ENCODE measurements at regions not wholly inside any gene's neighbourhood (a gene's known extent, or its start where the extent isn't known, plus 50 kb on each side); places are given as distances from the start of the nearest gene placed in this dataset.

DNA sequence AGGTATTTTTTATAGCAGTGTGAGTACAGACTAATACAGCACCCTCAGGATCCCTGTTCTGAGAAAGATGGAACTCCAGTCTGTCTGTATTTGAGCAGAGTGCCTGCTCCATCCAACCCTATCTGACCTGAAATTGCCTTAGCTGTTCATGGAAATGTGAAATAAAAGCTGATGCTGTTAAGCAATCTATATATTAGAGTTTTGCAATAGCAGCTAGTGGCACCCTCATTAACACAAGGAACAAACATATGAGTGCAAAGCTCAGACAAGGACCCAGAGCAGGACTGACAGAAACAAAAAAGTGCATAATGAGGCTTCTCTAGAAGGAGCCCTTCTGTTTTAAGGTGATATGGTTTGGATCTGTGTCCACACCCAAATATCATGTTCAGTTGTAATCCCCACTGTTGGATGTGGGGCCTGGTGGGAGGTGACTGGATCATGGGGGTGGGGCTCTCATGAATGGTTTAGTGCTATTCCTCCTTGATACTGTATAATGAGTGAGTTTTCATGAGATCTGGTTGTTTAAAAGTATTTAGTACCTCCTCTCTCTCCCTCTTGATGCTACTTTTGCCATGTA lies 272.9 kb upstream of the KLF3 start:
- H3K9me3 ChIP-seq (ENCODE audit: low read depth), result no peaks in the 10 kb centered on the region
- no peak overlapping the region for H3K4me3 ChIP-seq
- DNase-seq (ENCODE audit: low read depth in 1 of 2, low spot score in 1 of 2), result no peak
- H3K27ac ChIP-seq, result no peak overlapping the region
- H3K36me3 ChIP-seq, result no peaks in the 10 kb centered on the region
- no peaks in the 10 kb centered on the region for H3K4me1 ChIP-seq (ENCODE audit: low read depth)
- H3K27me3 ChIP-seq, result no peaks in the 10 kb centered on the region
- no peak for TF ChIP-seq CTCF (IDR thresholded peaks at IDR 0.05; ENCODE audit: low read depth, low read length)

DNA sequence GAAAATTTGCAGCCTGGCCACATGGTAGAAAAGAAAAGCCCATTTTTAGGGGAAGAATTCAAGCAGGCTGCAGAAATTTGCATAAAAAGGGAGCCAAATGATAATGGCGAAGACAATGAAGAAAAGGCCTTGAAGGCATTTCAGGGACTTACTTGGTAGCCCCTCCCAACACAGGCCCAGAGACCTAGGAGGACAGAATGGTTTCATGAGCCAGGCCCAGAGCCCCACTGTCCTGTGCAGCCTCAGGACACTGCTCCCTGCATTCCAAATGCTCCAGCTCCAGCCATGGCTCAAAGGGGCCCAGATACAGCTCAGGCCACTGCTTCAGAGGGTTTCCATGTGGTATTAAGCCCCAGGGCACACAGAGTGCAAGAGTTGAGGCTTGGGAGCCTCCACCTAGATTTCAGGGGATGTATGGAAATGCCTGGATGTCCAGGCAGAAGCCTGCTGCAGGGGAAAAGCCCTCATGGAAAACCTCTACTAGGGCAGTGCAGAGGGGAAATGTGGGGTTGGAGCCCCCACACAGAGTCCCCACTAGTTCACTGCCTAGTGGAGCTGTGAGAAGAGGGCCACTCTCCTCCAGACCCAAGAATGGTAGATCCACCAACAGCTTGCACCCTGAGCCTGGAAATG lies 271.7 kb upstream of the KLF3 start:
- Histone ChIP-seq H3K4me3 (no peak overlapping the region), H3K4me1 (ENCODE audit: low read depth) (peaks cover 6% of the 10 kb centered on the region), H3K27ac (no peak overlapping the region), H3K9me3 (ENCODE audit: low read depth) (no peaks in the 10 kb centered on the region), H3K27me3 (no peaks in the 10 kb centered on the region), H3K36me3 (no peaks in the 10 kb centered on the region)
- TF ChIP-seq CTCF (IDR thresholded peaks at IDR 0.05; ENCODE audit: low read depth, low read length), result no peak
- DNase-seq (ENCODE audit: low read depth in 1 of 2, low spot score in 1 of 2), result no peak

DNA sequence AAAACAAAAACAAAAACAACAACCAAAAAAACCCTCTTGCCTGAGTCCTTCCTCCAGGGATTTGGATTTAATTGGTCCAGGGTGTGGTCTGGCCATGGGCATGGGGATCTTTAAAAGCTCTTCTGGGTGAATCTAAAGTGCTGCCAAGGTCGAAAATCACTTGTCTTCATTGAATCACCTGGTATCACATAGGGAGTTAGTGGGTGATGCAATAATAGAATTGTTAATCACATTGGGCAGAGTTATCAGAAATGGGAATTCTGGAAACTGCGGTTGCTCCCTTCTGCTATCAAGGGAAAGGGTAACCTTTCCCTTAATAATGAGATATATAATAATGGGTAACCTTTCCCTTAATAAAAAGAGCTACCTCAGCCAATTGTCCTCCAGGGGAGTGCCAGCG lies 267.9 kb upstream of the KLF3 start:
- no peaks in the 10 kb centered on the region for H3K36me3 ChIP-seq
- H3K27ac ChIP-seq, result no peak overlapping the region
- H3K27me3 ChIP-seq, result no peaks in the 10 kb centered on the region
- H3K9me3 ChIP-seq (ENCODE audit: low read depth), result no peaks in the 10 kb centered on the region
- peaks cover 10% of the 10 kb centered on the region for H3K4me1 ChIP-seq (ENCODE audit: low read depth)
- DNase-seq (ENCODE audit: low read depth in 1 of 2, low spot score in 1 of 2), result no peak
- no peak for TF ChIP-seq CTCF (IDR thresholded peaks at IDR 0.05; ENCODE audit: low read depth, low read length)
- H3K4me3 ChIP-seq, result no peak overlapping the region

DNA sequence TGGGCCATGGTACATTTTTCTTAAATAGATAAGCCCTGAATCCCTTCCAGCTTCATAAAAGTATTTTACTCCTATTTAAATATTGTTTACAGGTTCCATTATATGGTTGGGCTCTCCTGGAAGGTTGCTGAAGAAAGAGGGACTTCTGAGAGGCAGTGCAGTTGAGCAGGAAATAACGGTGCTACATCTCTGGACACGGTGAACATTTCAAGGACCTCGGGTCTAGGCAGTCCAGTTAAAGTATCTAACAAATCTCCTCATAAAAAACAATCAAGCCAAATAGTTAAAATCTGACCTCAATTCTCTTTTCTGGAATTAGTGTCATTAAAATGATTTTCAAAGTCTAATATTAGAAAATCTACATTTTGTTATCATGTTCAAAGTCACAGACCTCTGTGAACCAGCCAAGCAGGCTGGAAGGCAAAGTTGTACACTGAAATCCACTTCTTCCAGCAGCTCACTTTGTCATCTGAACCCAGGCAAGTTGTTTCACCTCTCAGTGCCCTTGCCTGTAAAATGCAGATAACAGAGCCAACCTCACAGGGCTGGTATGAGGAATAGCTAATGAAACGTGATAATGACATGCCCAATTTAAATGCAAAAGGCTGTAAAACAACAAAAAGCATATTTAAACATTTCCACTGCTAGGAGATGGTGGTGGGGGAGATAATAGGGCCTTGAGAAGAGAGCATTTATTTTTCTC lies 267.0 kb upstream of the KLF3 start:
- peak in 1 of 2 donors; percentile 66 for DNase-seq (ENCODE audit: low read depth in 1 of 2, low spot score in 1 of 2)
- peak overlapping the region; percentile 71 for H3K27ac ChIP-seq
- TF ChIP-seq CTCF (IDR thresholded peaks at IDR 0.05; ENCODE audit: low read depth, low read length), result no peak
- H3K27me3 ChIP-seq, result no peaks in the 10 kb centered on the region
- no peaks in the 10 kb centered on the region for H3K36me3 ChIP-seq
- H3K9me3 ChIP-seq (ENCODE audit: low read depth), result no peaks in the 10 kb centered on the region
- H3K4me1 ChIP-seq (ENCODE audit: low read depth), result peaks cover 10% of the 10 kb centered on the region
- H3K4me3 ChIP-seq, result no peak overlapping the region

- H3K4me3 ChIP-seq, result no peak overlapping the region
- DNase-seq (ENCODE audit: low read depth in 1 of 2, low spot score in 1 of 2), result no peak
- no peaks in the 10 kb centered on the region for H3K9me3 ChIP-seq (ENCODE audit: low read depth)
- no peaks in the 10 kb centered on the region for H3K36me3 ChIP-seq
- no peaks in the 10 kb centered on the region for H3K27me3 ChIP-seq
- peaks cover 10% of the 10 kb centered on the region for H3K4me1 ChIP-seq (ENCODE audit: low read depth)
- H3K27ac ChIP-seq, result no peak overlapping the region
- TF ChIP-seq CTCF (IDR thresholded peaks at IDR 0.05; ENCODE audit: low read depth, low read length), result no peak
Measured at GRCh38 chr4:38400946-38401345, 263.1 kb upstream of the KLF3 start.
